ENCODE measurements at regions not wholly inside any gene's neighbourhood (a gene's known extent, or its start where the extent isn't known, plus 50 kb on each side); places are given as distances from the start of the nearest gene placed in this dataset.
"Not testable (repeated sequence)": the region's sequence is repeated elsewhere in the genome, so short reads cannot be mapped to it uniquely, and the experiment has no call there.

- not testable (repeated sequence) for TF ChIP-seq CTCF (conservative IDR thresholded peaks at IDR 0.05; ENCODE audit: low read depth, low read length); EZH2 (IDR thresholded peaks at IDR 0.05; ENCODE audit: low read length, unreplicated experiment); EZH2phosphoT487 (IDR thresholded peaks at IDR 0.05; ENCODE audit: borderline replicate concordance, low read length)
Observed at GRCh38 chr2:111453816-111454215, 333.1 kb downstream of the BCL2L11 start.

Measured in PC-3 (cell line).